GM23338 (cell line): ENCODE measurements at regions not wholly inside any gene's neighbourhood (a gene's known extent, or its start where the extent isn't known, plus 50 kb on each side); places are given as distances from the start of the nearest gene placed in this dataset.

Source experiments
- ATAC-seq: fragments of 200-7000 bp; cut with Tn5 transposase; 3 replicates; pipeline ENCODE4 v1.9.1; 2020
- DNase-seq: peaks from one replicate; pipeline ENCODE4 v3.0.0-alpha.2; 2015; ENCODE audit warnings: low spot score
- H2AFZ ChIP-seq: fragments of 200-600 bp; sonication (generic); 2 replicates; pipeline ENCODE4 v1.8.0; 2016; ENCODE audit warnings: antibody characterized with exemption, mild to moderate bottlenecking, moderate library complexity
- H3F3A ChIP-seq: fragments of 200-600 bp; sonication (generic); replicated peaks from 2 replicates; pipeline ENCODE4 v1.8.0; 2017; ENCODE audit warnings: antibody characterized with exemption, mixed run types, low read depth
- H3K27ac ChIP-seq: fragments of 200-600 bp; sonication (generic); 2 replicates; pipeline ENCODE4 v1.6.1; 2016; ENCODE audit warnings: low read depth
- H3K27me3 ChIP-seq: fragments of 200-600 bp; sonication (generic); 2 replicates; pipeline ENCODE4 v1.8.0; 2016; ENCODE audit warnings: mild to moderate bottlenecking, mixed run types, moderate library complexity; ENCODE audit not compliant: insufficient read depth
- H3K36me3 ChIP-seq: fragments of 200-600 bp; sonication (generic); 2 replicates; pipeline ENCODE4 v1.8.0; 2016; ENCODE audit warnings: mild to moderate bottlenecking; ENCODE audit not compliant: insufficient read depth
- H3K4me1 ChIP-seq: fragments of 200-600 bp; sonication (generic); 2 replicates; pipeline ENCODE4 v1.8.0; 2016; ENCODE audit warnings: mild to moderate bottlenecking, moderate library complexity; ENCODE audit not compliant: insufficient read depth
- H3K4me2 ChIP-seq: fragments of 200-600 bp; sonication (generic); 2 replicates; pipeline ENCODE4 v1.7.1; 2017; ENCODE audit warnings: mixed run types
- H3K4me3 ChIP-seq: fragments of 200-600 bp; sonication (generic); 2 replicates; pipeline ENCODE4 v1.6.1; 2016; ENCODE audit warnings: mixed run types
- H3K79me2 ChIP-seq: fragments of 200-600 bp; sonication (generic); replicated peaks from 2 replicates; pipeline ENCODE4 v1.8.0; 2017; ENCODE audit warnings: mild to moderate bottlenecking; ENCODE audit not compliant: insufficient read depth
- H3K9me2 ChIP-seq: fragments of 200-600 bp; sonication (generic); 2 replicates; pipeline ENCODE4 v1.8.0; 2017; ENCODE audit not compliant: insufficient read depth
- H4K20me1 ChIP-seq: fragments of 200-600 bp; sonication (generic); replicated peaks from 2 replicates; pipeline ENCODE4 v1.8.0; 2017; ENCODE audit warnings: mild to moderate bottlenecking; ENCODE audit not compliant: insufficient read depth
- H3K27ac Mint-ChIP-seq: 2 replicates; pipeline ENCODE4 v1.8.0; 2020; ENCODE audit warnings: inconsistent platforms, mild to moderate bottlenecking, moderate library complexity, mixed read lengths
- H3K27me3 Mint-ChIP-seq: 3 replicates; pipeline ENCODE4 v1.8.0; 2022; ENCODE audit warnings: low read depth, mild to moderate bottlenecking, moderate library complexity, mixed read lengths, inconsistent platforms; ENCODE audit not compliant: insufficient read depth, poor library complexity
- H3K36me3 Mint-ChIP-seq: 3 replicates; pipeline ENCODE4 v1.8.0; 2021; ENCODE audit warnings: low read depth, mild to moderate bottlenecking, inconsistent platforms, moderate library complexity, mixed read lengths
- H3K4me1 Mint-ChIP-seq: 3 replicates; pipeline ENCODE4 v1.8.0; 2020; ENCODE audit warnings: mild to moderate bottlenecking, inconsistent platforms, mixed read lengths
- H3K4me3 Mint-ChIP-seq: 3 replicates; pipeline ENCODE4 v1.8.0; 2021; ENCODE audit warnings: moderate library complexity, mild to moderate bottlenecking, inconsistent platforms, mixed read lengths
- H3K9me3 Mint-ChIP-seq: 3 replicates; pipeline ENCODE4 v1.8.0; 2020; ENCODE audit warnings: moderate library complexity, mild to moderate bottlenecking, inconsistent platforms, mixed read lengths
- CREB1 ChIP-seq: fragments of 250-450 bp; sonication (Bioruptor Pico); IDR thresholded peaks from 2 replicates; pipeline ENCODE4 v1.5.0; 2020; ENCODE audit warnings: low read depth, mild to moderate bottlenecking, moderate library complexity
- CTCF ChIP-seq, 2 experiments: fragments of 200-600 bp in 1 of 2; sonication (generic) in 1 of 2; conservative IDR thresholded peaks; 2 replicates each; pipeline versions ENCODE4 v1.5.1 to v1.6.1; 2016 to 2017; ENCODE audit warnings: antibody characterized with exemption in 2 of 2, low read depth in 2 of 2, mild to moderate bottlenecking in 2 of 2, moderate library complexity in 1 of 2
- EZH2 ChIP-seq: fragments of 200-600 bp; sonication (generic); IDR thresholded peaks from one replicate; pipeline ENCODE4 v1.8.0; 2017; ENCODE audit warnings: antibody characterized with exemption, mild to moderate bottlenecking, low read depth; ENCODE audit not compliant: unreplicated experiment
- EZH2phosphoT487 ChIP-seq: fragments of 200-600 bp; sonication (generic); IDR thresholded peaks from one replicate; pipeline ENCODE4 v1.8.1; 2018; ENCODE audit warnings: antibody characterized with exemption; ENCODE audit not compliant: unreplicated experiment
- JUNB ChIP-seq: IDR thresholded peaks from one replicate; pipeline ENCODE4 v1.6.1; 2016; ENCODE audit warnings: antibody characterized with exemption; ENCODE audit not compliant: unreplicated experiment
- NANOG ChIP-seq: IDR thresholded peaks from 2 replicates; pipeline ENCODE4 v1.6.1; 2016; ENCODE audit warnings: antibody characterized with exemption, borderline replicate concordance
- POLR2AphosphoS5 ChIP-seq: IDR thresholded peaks from 2 replicates; pipeline ENCODE4 v1.6.1; 2016; ENCODE audit warnings: antibody characterized with exemption, low read depth
- STAT1 ChIP-seq: IDR thresholded peaks from one replicate; pipeline ENCODE4 v1.6.1; 2016; ENCODE audit warnings: antibody characterized with exemption; ENCODE audit not compliant: unreplicated experiment
- ZNF114 ChIP-seq: fragments of 250-450 bp; sonication (Bioruptor Pico); IDR thresholded peaks from 2 replicates; pipeline ENCODE4 v1.5.0; 2020; ENCODE audit warnings: mild to moderate bottlenecking, moderate library complexity
- ZNF331 ChIP-seq: fragments of 250-450 bp; sonication (Bioruptor Pico); IDR thresholded peaks from 2 replicates; pipeline ENCODE4 v1.5.0; 2020; ENCODE audit warnings: low read depth, mild to moderate bottlenecking, moderate library complexity
- TF ChIP-seq, protein P1 (sequence below): IDR thresholded peaks from one replicate; pipeline ENCODE4 v1.6.1; 2018; ENCODE audit warnings: antibody characterized with exemption; ENCODE audit not compliant: unreplicated experiment
- TF ChIP-seq, protein P2 (sequence below): fragments of 250-450 bp; sonication (Bioruptor Pico); IDR thresholded peaks from 2 replicates; pipeline ENCODE4 v1.5.0; 2020; ENCODE audit warnings: mild to moderate bottlenecking, moderate library complexity

DNA sequence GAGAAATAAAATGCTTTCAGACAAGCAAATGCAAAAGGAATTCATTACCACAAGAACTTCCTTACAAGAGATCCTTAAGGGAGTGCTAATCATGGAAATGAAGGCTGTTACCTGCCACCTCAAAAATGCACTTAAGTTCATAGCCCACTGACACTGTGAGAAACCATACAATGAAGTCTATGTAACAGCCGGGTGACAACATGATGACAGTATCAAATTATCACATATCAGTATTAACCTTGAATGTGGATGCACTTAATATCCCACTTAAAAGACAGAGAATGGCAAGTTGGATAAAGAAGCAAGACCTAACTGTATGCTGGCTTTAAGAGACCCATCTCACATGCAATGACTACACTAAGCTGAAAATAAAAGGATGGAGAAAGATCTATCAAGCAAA is 403.4 kb upstream of the MC4R start:
- H3K27ac ChIP-seq, result no peak overlapping the region
- H4K20me1 ChIP-seq, result no peaks in the 10 kb centered on the region
- Mint-ChIP-seq H3K4me3 (no peak overlapping the region), H3K27me3 (peaks cover 6% of the 10 kb centered on the region), H3K36me3 (peaks cover 16% of the 10 kb centered on the region; the same call in 2 of the 3 replicates), H3K9me3 (peaks cover 34% of the 10 kb centered on the region), H3K27ac (no peak overlapping the region), H3K4me1 (no peaks in the 10 kb centered on the region)
- ATAC-seq (no peak), DNase-seq (no peak)
- no peaks in the 10 kb centered on the region for H3K36me3 ChIP-seq
- H3K9me2 ChIP-seq, result no peaks in the 10 kb centered on the region
- H3K4me3 ChIP-seq, result no peak overlapping the region
- H3F3A ChIP-seq, result no peaks in the 10 kb centered on the region
- no peaks in the 10 kb centered on the region for H3K79me2 ChIP-seq
- H3K4me1 ChIP-seq, result no peaks in the 10 kb centered on the region
- H3K4me2 ChIP-seq, result no peak overlapping the region
- H2AFZ ChIP-seq, result no peak overlapping the region
- H3K27me3 ChIP-seq, result no peaks in the 10 kb centered on the region
- TF ChIP-seq JUNB (no peak), ZNF331 (CRISPR knock-in tag) (no peak), CREB1 (CRISPR knock-in tag) (no peak), EZH2phosphoT487 (no peak), CTCF (conservative IDR thresholded peaks at IDR 0.05; ENCODE audit: low read depth in 2 of 2) (no peak), NANOG (no peak), ZNF114 (CRISPR knock-in tag) (no peak), POLR2AphosphoS5 (no peak), EZH2 (no peak), STAT1 (no peak)
- TF ChIP-seq, protein P1, sequence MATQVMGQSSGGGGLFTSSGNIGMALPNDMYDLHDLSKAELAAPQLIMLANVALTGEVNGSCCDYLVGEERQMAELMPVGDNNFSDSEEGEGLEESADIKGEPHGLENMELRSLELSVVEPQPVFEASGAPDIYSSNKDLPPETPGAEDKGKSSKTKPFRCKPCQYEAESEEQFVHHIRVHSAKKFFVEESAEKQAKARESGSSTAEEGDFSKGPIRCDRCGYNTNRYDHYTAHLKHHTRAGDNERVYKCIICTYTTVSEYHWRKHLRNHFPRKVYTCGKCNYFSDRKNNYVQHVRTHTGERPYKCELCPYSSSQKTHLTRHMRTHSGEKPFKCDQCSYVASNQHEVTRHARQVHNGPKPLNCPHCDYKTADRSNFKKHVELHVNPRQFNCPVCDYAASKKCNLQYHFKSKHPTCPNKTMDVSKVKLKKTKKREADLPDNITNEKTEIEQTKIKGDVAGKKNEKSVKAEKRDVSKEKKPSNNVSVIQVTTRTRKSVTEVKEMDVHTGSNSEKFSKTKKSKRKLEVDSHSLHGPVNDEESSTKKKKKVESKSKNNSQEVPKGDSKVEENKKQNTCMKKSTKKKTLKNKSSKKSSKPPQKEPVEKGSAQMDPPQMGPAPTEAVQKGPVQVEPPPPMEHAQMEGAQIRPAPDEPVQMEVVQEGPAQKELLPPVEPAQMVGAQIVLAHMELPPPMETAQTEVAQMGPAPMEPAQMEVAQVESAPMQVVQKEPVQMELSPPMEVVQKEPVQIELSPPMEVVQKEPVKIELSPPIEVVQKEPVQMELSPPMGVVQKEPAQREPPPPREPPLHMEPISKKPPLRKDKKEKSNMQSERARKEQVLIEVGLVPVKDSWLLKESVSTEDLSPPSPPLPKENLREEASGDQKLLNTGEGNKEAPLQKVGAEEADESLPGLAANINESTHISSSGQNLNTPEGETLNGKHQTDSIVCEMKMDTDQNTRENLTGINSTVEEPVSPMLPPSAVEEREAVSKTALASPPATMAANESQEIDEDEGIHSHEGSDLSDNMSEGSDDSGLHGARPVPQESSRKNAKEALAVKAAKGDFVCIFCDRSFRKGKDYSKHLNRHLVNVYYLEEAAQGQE, result no peak
- TF ChIP-seq, protein P2, sequence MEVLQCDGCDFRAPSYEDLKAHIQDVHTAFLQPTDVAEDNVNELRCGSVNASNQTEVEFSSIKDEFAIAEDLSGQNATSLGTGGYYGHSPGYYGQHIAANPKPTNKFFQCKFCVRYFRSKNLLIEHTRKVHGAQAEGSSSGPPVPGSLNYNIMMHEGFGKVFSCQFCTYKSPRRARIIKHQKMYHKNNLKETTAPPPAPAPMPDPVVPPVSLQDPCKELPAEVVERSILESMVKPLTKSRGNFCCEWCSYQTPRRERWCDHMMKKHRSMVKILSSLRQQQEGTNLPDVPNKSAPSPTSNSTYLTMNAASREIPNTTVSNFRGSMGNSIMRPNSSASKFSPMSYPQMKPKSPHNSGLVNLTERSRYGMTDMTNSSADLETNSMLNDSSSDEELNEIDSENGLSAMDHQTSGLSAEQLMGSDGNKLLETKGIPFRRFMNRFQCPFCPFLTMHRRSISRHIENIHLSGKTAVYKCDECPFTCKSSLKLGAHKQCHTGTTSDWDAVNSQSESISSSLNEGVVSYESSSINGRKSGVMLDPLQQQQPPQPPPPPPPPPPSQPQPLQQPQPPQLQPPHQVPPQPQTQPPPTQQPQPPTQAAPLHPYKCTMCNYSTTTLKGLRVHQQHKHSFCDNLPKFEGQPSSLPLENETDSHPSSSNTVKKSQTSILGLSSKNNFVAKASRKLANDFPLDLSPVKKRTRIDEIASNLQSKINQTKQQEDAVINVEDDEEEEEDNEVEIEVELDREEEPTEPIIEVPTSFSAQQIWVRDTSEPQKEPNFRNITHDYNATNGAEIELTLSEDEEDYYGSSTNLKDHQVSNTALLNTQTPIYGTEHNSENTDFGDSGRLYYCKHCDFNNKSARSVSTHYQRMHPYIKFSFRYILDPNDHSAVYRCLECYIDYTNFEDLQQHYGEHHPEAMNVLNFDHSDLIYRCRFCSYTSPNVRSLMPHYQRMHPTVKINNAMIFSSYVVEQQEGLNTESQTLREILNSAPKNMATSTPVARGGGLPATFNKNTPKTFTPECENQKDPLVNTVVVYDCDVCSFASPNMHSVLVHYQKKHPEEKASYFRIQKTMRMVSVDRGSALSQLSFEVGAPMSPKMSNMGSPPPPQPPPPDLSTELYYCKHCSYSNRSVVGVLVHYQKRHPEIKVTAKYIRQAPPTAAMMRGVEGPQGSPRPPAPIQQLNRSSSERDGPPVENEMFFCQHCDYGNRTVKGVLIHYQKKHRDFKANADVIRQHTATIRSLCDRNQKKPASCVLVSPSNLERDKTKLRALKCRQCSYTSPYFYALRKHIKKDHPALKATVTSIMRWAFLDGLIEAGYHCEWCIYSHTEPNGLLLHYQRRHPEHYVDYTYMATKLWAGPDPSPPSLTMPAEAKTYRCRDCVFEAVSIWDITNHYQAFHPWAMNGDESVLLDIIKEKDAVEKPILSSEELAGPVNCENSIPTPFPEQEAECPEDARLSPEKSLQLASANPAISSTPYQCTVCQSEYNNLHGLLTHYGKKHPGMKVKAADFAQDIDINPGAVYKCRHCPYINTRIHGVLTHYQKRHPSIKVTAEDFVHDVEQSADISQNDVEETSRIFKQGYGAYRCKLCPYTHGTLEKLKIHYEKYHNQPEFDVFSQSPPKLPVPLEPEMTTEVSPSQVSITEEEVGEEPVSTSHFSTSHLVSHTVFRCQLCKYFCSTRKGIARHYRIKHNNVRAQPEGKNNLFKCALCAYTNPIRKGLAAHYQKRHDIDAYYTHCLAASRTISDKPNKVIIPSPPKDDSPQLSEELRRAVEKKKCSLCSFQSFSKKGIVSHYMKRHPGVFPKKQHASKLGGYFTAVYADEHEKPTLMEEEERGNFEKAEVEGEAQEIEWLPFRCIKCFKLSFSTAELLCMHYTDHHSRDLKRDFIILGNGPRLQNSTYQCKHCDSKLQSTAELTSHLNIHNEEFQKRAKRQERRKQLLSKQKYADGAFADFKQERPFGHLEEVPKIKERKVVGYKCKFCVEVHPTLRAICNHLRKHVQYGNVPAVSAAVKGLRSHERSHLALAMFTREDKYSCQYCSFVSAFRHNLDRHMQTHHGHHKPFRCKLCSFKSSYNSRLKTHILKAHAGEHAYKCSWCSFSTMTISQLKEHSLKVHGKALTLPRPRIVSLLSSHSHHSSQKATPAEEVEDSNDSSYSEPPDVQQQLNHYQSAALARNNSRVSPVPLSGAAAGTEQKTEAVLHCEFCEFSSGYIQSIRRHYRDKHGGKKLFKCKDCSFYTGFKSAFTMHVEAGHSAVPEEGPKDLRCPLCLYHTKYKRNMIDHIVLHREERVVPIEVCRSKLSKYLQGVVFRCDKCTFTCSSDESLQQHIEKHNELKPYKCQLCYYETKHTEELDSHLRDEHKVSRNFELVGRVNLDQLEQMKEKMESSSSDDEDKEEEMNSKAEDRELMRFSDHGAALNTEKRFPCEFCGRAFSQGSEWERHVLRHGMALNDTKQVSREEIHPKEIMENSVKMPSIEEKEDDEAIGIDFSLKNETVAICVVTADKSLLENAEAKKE, result no peak
